SK-N-SH treated with all-trans-retinoic acid at 6 μM for 48 hours (cell line): ENCODE measurements at regions not wholly inside any gene's neighbourhood (a gene's known extent, or its start where the extent isn't known, plus 50 kb on each side); places are given as distances from the start of the nearest gene placed in this dataset.

Experiments used
- RARB ChIP-seq: fragments of 250-450 bp; sonication (Bioruptor Pico); IDR thresholded peaks from 2 replicates; pipeline ENCODE4 v1.8.0; 2021; ENCODE audit warnings: mild to moderate bottlenecking, moderate library complexity
- TOX ChIP-seq: fragments of 250-450 bp; sonication (Bioruptor Pico); IDR thresholded peaks from 2 replicates; pipeline ENCODE4 v1.8.0; 2021; ENCODE audit warnings: mild to moderate bottlenecking, moderate library complexity, borderline replicate concordance

- TF ChIP-seq TOX (CRISPR knock-in tag), result no peak
- TF ChIP-seq RARB (CRISPR knock-in tag), result no peak
These were observed 63.9 kb upstream of the TP63 start for GRCh38 chr3:189567322-189567721.
